Middle frontal gyrus (tissue), 1 donor: ENCODE measurements at regions not wholly inside any gene's neighbourhood (a gene's known extent, or its start where the extent isn't known, plus 50 kb on each side); places are given as distances from the start of the nearest gene placed in this dataset.

ENCODE experiments used
- DNase-seq: peaks from one replicate; pipeline ENCODE4 v3.0.0-alpha.2; 2015; ENCODE audit warnings: low spot score; ENCODE audit errors: extremely low spot score

- DNase-seq = no peak
These were observed 160.6 kb upstream of the BDNF start for GRCh38 chr11:27860811-27861210.

DNA sequence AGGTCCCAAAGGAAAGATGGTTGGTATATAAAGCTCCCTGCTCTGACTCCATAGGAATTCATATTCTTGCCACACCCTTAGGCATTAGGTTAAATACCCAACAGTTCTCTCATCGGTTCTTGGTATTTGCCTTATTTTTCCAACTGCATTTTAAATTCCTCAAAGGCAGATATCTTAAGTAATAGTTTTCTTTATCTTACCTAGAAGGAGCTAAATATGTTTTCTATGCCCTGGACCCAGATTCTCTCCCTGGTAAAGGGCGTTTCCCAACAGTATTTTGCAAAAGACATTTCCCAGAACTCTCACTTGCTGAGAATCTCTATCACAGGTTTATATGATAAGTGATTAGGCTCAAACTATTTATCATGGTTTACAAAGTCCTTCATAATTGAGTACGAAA, 158.6 kb upstream of the BDNF start:
- no peak for DNase-seq

- DNase-seq = no peak
These were observed 157.3 kb upstream of the BDNF start for GRCh38 chr11:27857588-27857987.

- no peak for DNase-seq
These were observed 156.8 kb upstream of the BDNF start for GRCh38 chr11:27857014-27857413.

GRCh38 chr11:27848423-27848822, 148.2 kb upstream of the BDNF start:
- DNase-seq = no peak

DNA sequence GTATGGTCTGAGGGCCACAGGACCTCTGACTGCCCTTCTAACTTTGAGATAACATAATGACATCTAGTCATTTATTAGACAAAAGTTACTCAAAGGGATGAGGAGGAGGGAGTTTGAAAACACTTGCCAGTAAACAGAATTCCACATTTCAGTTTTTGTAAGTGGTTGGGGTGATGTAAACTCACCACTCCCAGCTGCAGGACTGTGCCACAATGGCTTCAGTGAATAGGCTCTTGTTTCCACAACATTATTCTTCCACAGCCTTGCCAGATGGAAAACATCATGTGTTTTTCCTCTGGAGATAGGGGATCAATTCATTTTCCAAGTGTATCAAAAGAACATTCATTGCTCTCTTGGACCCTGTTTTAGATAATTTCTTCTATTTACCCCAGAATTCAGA, 147.2 kb upstream of the BDNF start:
- DNase-seq = no peak

GRCh38 chr11:27842290-27842689, 142.0 kb upstream of the BDNF start:
- no peak for DNase-seq

GRCh38 chr11:27841023-27841422, 140.8 kb upstream of the BDNF start:
- DNase-seq = no peak

DNA sequence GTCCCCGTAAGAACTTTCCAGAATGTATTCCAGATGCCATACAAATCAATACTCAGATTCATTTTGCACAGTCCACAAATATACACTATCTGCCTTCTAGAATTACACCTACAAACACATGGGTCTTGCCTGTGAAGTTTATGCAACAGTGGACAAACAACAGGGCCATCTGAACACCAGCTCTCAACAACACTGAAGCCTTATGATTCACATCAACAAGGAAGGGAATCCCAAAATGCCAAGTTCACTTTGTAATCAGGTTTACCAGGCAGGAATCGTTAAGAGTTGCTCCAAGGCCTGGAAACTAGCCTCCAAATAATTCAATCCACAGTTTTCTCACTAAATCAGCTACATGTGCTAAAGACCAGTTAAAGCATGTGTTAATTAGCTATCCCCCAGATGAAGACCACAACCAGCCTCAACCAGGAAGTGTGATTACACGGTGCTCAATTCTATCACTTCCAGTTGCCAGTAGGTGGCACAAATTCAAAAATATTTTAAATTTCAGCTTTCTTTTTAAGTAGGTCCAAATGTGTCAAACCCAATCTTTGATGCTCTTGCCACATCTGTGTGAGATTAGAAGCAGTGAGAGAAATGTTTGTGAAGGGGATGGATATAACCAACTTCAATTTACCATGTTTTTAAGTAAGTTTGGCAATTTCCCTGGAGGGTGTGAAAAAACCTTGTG, 139.1 kb upstream of the BDNF start:
- no peak for DNase-seq

DNA sequence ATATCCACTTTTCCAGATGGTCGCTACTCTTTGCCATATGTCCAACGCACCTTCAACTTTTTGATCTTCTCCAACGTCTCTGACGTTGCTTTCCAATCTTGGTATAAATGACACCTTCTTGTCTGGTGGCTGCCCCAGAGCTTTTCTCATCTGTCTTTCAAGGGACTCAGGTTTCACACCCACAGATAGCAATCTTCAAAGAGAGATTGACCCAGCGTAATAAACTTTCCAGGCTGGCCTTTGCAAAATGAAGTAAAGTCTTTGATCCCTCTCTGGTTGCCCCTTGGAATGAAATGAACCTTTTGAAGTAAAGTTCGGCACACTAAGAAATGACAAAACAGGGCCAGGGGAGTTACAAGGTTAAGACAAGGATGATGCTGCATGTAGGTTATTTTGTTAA, 138.4 kb upstream of the BDNF start:
- no peak for DNase-seq

DNA sequence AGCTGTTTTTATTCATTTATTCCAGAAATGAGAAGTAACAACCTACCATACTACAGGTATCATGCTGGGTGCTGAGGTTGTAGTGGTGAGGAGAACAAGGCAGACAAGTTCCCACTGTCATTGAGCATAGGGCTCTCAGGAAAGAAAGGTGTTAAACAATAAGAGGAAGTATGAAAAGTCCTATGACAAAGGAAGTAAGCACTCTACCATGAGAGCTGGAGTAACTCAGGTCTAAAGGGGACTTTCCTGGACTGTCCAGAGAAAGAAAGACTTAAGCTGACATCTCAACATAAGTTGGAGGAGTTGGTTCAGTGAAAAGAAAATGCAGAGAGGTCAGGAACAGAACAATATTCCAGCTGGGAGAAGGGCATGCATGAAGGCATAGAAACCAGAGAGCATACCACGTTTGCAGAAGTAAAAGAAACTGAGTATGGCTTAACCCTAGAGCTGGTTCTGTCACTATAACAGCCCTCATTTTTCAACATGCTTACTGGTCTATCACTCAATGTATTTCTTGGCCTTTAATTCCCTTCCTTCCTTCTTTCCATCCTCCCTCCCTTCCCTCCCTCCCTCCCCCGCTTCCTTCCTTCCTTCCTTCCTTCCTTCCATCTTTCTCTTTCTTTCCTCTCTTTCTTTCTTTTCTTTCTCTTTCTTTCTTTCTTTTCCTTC, 137.8 kb upstream of the BDNF start:
- DNase-seq = no peak

GRCh38 chr11:27830206-27830605, 130.0 kb upstream of the BDNF start:
- no peak for DNase-seq

DNA sequence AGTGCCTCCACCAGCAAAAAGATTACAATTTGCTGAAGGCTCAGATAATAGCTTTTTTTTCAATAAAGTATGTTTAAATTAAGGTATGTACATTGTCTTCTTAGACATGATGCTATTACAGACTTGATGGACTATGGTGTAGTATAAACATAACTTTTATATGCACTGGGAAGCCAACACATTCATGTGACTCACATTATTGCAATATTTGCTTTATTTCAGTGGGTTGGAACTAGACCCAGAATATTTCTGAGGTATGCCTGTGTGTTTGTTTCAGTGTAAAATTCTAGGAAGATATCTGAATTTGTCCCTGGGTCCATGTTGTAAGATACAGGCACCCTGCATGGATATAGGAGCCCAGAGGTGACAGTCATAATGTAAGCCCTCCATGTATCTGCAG, 120.0 kb upstream of the BDNF start:
- DNase-seq = no peak

- no peak for DNase-seq
These were observed 115.9 kb upstream of the BDNF start for GRCh38 chr11:27816197-27816596.

DNA sequence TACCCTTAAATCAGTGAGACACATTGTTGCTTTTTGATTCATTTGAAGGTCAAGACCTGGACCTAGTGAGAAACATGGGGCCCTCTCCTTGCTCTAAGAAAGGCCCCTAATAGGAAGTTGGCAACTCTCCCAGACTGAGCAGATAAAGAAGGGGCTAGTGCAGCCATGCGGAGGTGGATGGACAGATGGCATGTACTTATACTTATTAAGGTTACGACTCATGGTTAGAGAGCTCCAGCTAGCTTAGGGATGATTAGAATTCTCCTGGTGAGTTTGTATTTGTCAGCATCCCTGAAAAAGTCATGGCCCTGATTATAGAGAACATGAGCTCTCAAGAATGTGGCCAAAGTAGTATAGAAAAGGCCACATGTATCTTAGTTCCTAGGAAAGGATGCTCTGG, 112.1 kb upstream of the BDNF start:
- no peak for DNase-seq

GRCh38 chr11:27807596-27807995, 107.3 kb upstream of the BDNF start:
- DNase-seq = no peak

DNA sequence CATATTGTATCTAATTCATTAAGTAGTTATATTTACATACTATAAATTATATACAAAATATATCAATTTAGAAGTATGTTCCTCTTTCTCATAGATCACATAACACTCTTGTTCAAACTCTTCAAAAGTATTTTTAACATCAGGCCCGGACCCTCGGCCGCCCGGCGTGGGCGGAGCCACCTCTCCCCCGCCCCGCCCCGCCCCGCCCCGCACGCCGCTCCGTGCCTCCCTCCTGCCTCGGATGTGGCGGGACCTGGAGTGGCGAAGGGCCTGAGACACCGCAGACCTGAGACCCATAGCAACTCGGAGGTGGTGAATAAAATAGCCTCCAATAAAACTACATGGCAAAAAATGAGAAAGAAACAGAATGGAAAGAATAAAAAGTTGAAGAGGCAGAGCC, 105.9 kb upstream of the BDNF start:
- no peak for DNase-seq

- DNase-seq = no peak
These were observed 96.0 kb upstream of the BDNF start for GRCh38 chr11:27795955-27796861.

GRCh38 chr11:27786864-27787263, 86.6 kb upstream of the BDNF start:
- no peak for DNase-seq

DNA sequence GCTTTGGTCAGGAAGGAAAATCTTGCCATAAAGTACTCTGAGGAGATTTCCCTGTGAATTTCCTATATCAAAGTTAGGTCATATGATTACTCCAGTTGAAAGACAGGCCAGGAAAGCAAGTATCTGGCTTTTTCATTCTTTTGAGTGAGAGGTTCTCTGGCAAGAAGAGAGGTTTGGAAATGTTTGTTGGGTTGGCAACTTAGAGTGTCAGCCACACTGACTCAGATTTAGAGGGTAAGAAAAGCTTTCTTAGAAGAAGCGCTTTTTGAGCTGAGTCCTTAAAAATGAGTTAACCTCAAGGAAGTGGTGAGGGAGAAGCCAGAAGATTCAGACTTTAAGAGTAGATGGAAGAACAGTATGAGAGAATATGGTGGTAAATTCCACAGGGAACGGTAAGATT, 86.1 kb upstream of the BDNF start:
- no peak for DNase-seq

- no peak for DNase-seq
These were observed 83.6 kb upstream of the BDNF start for GRCh38 chr11:27783701-27784355.

DNA sequence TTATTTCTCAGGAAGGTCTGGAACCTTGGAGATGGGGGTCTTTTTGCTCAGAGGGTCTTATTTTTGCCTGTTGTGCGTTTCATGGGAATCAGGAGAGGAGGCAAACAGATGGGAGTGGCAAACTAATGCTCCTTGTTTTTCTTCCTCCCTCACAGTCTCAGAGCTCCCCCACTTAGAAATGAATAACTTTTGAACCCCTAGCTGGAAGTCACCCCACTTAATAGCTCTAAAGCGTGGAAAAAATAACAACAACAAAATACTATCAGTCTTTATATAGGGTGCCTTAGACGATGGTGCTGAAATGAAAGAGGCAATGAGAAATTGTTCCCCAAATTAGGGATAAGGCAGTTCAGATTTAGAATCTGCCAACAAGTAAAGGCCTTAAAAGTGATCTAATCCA, 76.8 kb upstream of the BDNF start:
- DNase-seq = no peak
